Stomach (tissue), 4 donors: ENCODE measurements at regions not wholly inside any gene's neighbourhood (a gene's known extent, or its start where the extent isn't known, plus 50 kb on each side); places are given as distances from the start of the nearest gene placed in this dataset.

ENCODE experiments used
- CTCF ChIP-seq, 7 experiments: fragments of 450-650 bp in 4 of 7; fragments of 200-600 bp in 3 of 7; sonication (generic) in 3 of 7; IDR thresholded peaks; one replicate each; pipeline ENCODE4 v1.5.1; 2016 to 2019; ENCODE audit warnings: antibody characterized with exemption in 7 of 7, control low read depth in 2 of 7, mild to moderate bottlenecking in 1 of 7
- EP300 ChIP-seq: sonication (generic); formaldehyde crosslinking; IDR thresholded peaks from one replicate; pipeline ENCODE4 v1.6.1; 2017; ENCODE audit warnings: antibody characterized with exemption
- POLR2A ChIP-seq, 4 donors: fragments of 450-650 bp; IDR thresholded peaks; one replicate each; pipeline ENCODE4 v1.6.1; 2016; ENCODE audit warnings: antibody characterized with exemption in 4 of 4, control low read depth in 2 of 4, mild to moderate bottlenecking in 1 of 4, moderate library complexity in 1 of 4

DNA sequence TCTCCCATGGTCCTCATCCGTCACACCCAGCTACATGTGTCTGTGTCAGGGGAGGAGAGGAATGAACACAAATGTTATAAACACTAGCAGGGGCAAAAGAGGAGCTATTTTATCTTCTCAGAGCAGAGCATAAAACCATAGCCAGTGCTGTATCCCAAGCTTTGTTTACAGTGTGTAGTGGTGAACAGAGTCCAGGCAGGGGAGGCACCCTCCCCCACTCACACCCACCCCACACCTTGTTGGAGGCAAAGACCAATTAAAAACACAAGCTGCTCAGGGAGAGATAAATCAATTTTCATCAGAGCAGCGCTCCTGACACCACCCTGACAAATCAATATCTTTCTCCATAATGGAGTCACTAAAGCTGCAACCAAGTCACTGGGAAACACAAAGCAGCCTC is 132.6 kb upstream of the CCL2 start:
- TF ChIP-seq CTCF (IDR thresholded peaks at IDR 0.05) (no peak), POLR2A (IDR thresholded peaks at IDR 0.05) (no peak), EP300 (no peak)
